HEK293T (cell line): ENCODE measurements at regions not wholly inside any gene's neighbourhood (a gene's known extent, or its start where the extent isn't known, plus 50 kb on each side); places are given as distances from the start of the nearest gene placed in this dataset.

Experiments
- ELF4 ChIP-seq: fragments of 450-650 bp; IDR thresholded peaks from 2 replicates; pipeline ENCODE4 v1.6.1; 2017; ENCODE audit warnings: antibody characterized with exemption
- FOXM1 ChIP-seq: fragments of 450-650 bp; IDR thresholded peaks from 2 replicates; pipeline ENCODE4 v1.6.1; 2017; ENCODE audit warnings: mild to moderate bottlenecking, borderline replicate concordance
- HDGF ChIP-seq: fragments of 450-650 bp; IDR thresholded peaks from 2 replicates; pipeline ENCODE4 v1.6.1; 2017; ENCODE audit warnings: antibody characterized with exemption, borderline replicate concordance
- SP1 ChIP-seq: fragments of 450-650 bp; IDR thresholded peaks from 2 replicates; pipeline ENCODE4 v1.6.1; 2017

DNA sequence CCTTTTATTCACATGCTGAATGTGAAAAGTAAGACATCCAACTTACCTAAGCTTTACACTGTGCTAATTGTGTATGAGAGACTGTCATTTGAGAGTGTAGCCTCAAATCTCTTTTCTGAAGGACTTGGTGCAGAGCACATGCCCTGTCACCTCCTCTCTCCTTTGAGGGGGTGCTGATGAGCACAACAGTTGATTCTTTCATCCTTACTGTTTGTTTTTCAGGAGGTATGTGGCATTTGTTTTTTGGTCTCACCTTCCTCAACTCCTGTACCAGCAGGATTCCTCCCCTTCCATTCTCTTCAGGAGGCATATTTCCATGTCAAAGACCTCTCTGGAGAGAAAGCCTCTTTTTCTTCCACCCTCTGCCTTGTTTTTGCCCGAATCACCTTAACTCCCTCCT lies 252.6 kb upstream of the CITED2 start:
- TF ChIP-seq HDGF, result no peak
- no peak for TF ChIP-seq SP1
- no peak for TF ChIP-seq FOXM1
- no peak for TF ChIP-seq ELF4
